GM19025 (cell line): ENCODE measurements at regions not wholly inside any gene's neighbourhood (a gene's known extent, or its start where the extent isn't known, plus 50 kb on each side); places are given as distances from the start of the nearest gene placed in this dataset.

ENCODE experiments used
- ATAC-seq: cut with Tn5 transposase; IDR thresholded peaks from one replicate; pipeline ENCODE4 v1.9.1; 2021; ENCODE audit warnings: mild to moderate bottlenecking, low read depth, moderate library complexity; ENCODE audit not compliant: unreplicated experiment

GRCh38 chr15:81502439-81502838, 128.4 kb upstream of the TMC3 start:
- ATAC-seq: no peak

GRCh38 chr15:81500081-81500480, 126.1 kb upstream of the TMC3 start:
- no peak for ATAC-seq

GRCh38 chr15:81498294-81498693, 124.3 kb upstream of the TMC3 start:
- no peak for ATAC-seq

- no peak for ATAC-seq
Observed at GRCh38 chr15:81497238-81497637, 123.2 kb upstream of the TMC3 start.

- ATAC-seq: no peak
Observed at GRCh38 chr15:81495780-81496467, 121.9 kb upstream of the TMC3 start.

- ATAC-seq: no peak
Observed at GRCh38 chr15:81492969-81493645, 119.1 kb upstream of the TMC3 start.

- no peak for ATAC-seq
Observed at GRCh38 chr15:81492331-81492968, 118.4 kb upstream of the TMC3 start.

- ATAC-seq: no peak
Observed at GRCh38 chr15:81491414-81492096, 117.5 kb upstream of the TMC3 start.

GRCh38 chr15:81485806-81486205, 111.8 kb upstream of the TMC3 start:
- no peak for ATAC-seq

GRCh38 chr15:81484086-81484955, 110.3 kb upstream of the TMC3 start:
- ATAC-seq: no peak

- ATAC-seq: no peak
Observed at GRCh38 chr15:81483496-81483895, 109.5 kb upstream of the TMC3 start.

GRCh38 chr15:81481346-81481745, 107.3 kb upstream of the TMC3 start:
- no peak for ATAC-seq

GRCh38 chr15:81480645-81481053, 106.6 kb upstream of the TMC3 start:
- ATAC-seq: no peak

GRCh38 chr15:81478354-81478753, 104.3 kb upstream of the TMC3 start:
- no peak for ATAC-seq

GRCh38 chr15:81475926-81476325, 101.9 kb upstream of the TMC3 start:
- ATAC-seq: no peak

GRCh38 chr15:81475471-81475870, 101.5 kb upstream of the TMC3 start:
- no peak for ATAC-seq

GRCh38 chr15:81473946-81474345, 99.9 kb upstream of the TMC3 start:
- ATAC-seq: no peak

- ATAC-seq: no peak
Observed at GRCh38 chr15:81473177-81473576, 99.2 kb upstream of the TMC3 start.

- ATAC-seq: no peak
Observed at GRCh38 chr15:81471151-81471550, 97.1 kb upstream of the TMC3 start.

GRCh38 chr15:81469154-81469553, 95.1 kb upstream of the TMC3 start:
- no peak for ATAC-seq
